GM10248 (cell line): ENCODE measurements at regions not wholly inside any gene's neighbourhood (a gene's known extent, or its start where the extent isn't known, plus 50 kb on each side); places are given as distances from the start of the nearest gene placed in this dataset.

ENCODE experiments used
- CTCF ChIA-PET: fragments of 300-600 bp; sonication (Branson Sonifier 250); formaldehyde crosslinking; extraction: SDS; loops from one replicate; lab custom pipeline; 2021; ENCODE audit warnings: antibody characterized with exemption; lab: Yijun Ruan, JAX
- POLR2A ChIA-PET: fragments of 350-650 bp; sonication (Branson Sonifier 250); formaldehyde crosslinking; extraction: SDS; loops from one replicate; lab custom pipeline; 2020; ENCODE audit warnings: antibody characterized with exemption; lab: Yijun Ruan, JAX
- DNase-seq: peaks from one replicate; pipeline ENCODE4 v3.0.0; 2012; ENCODE audit errors: extremely low spot score
- TF ChIP-seq, protein P1 (sequence below): IDR thresholded peaks from 2 replicates; pipeline ENCODE4 v1.5.1; 2012; ENCODE audit warnings: mild to moderate bottlenecking, low read depth; ENCODE audit errors: extremely low read depth, missing control alignments, control extremely low read depth

- ChIA-PET CTCF (interaction anchor here (1.1 kb wide), 1 partner anchor 145 kb away, joined by 4 read pairs; no protein-coding TSS in a partner anchor), POLR2A (no interaction called here)
- TF ChIP-seq, protein P1, sequence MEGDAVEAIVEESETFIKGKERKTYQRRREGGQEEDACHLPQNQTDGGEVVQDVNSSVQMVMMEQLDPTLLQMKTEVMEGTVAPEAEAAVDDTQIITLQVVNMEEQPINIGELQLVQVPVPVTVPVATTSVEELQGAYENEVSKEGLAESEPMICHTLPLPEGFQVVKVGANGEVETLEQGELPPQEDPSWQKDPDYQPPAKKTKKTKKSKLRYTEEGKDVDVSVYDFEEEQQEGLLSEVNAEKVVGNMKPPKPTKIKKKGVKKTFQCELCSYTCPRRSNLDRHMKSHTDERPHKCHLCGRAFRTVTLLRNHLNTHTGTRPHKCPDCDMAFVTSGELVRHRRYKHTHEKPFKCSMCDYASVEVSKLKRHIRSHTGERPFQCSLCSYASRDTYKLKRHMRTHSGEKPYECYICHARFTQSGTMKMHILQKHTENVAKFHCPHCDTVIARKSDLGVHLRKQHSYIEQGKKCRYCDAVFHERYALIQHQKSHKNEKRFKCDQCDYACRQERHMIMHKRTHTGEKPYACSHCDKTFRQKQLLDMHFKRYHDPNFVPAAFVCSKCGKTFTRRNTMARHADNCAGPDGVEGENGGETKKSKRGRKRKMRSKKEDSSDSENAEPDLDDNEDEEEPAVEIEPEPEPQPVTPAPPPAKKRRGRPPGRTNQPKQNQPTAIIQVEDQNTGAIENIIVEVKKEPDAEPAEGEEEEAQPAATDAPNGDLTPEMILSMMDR: no peak
- DNase-seq: no peak
Measured at GRCh38 chr5:39521098-39521860, 96.5 kb upstream of the DAB2 start.

DNA sequence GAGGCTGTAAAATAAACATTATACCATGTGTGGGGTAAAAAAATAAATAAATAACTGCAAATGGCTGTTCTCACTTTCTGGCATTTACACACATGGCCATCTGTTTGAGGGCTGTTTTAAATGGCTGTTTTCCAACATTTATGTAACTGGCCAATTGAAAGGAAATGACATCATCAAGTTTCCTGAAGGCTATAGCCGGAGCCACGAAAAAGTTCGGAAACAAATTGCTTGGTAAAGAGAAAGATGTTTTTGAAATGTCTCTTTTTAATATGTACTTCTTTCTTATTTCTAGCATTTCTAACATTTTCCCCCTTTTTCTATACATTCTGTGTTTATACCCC lies 95.4 kb upstream of the DAB2 start:
- CTCF ChIA-PET: interaction anchor here (1.2 kb wide), 1 partner anchor 10 kb away, joined by 4 read pairs; no protein-coding TSS in a partner anchor
- TF ChIP-seq, protein P1: no peak
- POLR2A ChIA-PET: no interaction called here
- no peak for DNase-seq

DNA sequence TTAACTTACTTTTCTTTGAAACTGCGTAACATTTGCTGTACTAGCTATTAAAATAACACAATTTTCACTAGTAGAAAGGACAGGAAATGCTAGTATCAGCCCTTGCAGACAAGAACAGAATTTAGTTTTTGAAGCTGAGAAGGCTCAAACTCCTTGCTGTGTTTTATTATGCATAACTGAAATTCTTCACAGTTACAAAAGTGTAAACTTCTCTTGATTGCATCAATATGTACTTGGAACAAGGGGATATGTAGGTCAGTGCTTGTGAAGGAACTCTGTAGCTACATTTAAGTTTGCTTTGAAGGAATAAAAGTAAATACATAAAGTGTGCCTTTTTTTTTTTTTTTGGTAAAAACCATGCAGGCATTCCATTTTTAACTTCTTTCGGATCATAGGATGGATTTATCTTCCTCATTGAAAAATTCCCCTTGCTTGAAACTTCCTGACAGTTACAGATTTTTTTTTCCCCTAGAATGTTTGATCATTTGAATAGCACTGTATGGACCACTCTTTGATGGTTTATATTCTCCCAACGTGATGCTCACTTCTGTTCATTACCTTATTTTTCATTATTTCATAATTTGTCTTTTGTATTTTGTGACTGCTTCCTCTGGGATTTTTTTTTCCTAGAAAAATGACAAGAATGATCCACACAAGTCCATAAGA lies 94.9 kb upstream of the DAB2 start:
- TF ChIP-seq, protein P1: no peak
- ChIA-PET POLR2A (no interaction called here), CTCF (interaction anchor here (0.9 to 1.2 kb wide), 4 partner anchors 11 to 46 kb away, joined by 3 to 4 read pairs (median 3); no protein-coding TSS in a partner anchor)
- no peak for DNase-seq

DNA sequence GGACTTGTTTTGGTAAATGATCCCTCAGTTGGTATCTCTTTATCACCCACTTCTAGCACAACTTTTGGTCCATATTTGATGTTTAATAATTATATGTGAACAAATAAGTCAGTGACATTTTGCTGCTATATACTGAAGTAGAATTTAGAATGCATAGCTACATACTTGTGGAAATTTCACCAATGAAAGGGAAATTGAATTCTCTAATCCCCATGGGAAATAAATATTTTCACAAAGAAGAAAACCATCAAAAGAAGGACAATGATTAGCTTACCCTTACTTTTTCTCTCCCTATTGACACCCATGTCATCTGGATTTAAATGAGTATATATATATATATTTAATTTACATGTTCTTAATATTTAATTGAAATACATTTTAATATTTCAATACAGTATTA lies 94.3 kb upstream of the DAB2 start:
- POLR2A ChIA-PET: no interaction called here
- CTCF ChIA-PET: interaction anchor here (0.9 to 1.2 kb wide), 4 partner anchors 11 to 46 kb away, joined by 3 to 4 read pairs (median 3); no protein-coding TSS in a partner anchor
- no peak for DNase-seq
- TF ChIP-seq, protein P1: no peak

GRCh38 chr5:39518516-39518915 lies 93.7 kb upstream of the DAB2 start:
- POLR2A ChIA-PET: no interaction called here
- DNase-seq: no peak
- CTCF ChIA-PET: interaction anchor here (0.9 kb wide), 1 partner anchor 29 kb away, joined by 3 read pairs; no protein-coding TSS in a partner anchor
- TF ChIP-seq, protein P1: no peak

DNA sequence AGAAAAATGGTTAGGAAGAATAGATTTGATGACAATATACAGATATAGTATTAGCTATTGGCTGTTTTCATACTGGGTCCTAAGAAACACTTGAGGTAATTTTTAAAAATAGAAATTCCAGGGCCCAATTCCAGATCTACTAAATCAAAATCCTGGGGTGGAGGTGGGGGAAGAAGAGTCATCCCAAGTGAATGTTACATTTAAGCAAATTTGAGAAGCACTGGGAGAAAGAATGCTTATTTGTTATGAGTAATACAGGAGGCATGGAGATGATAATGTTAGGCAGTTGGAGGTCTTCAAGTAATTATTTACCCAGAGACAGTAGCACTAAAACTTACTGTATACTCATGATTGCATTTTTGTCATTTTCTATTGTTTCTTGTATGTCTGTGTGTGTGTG lies 93.0 kb upstream of the DAB2 start:
- DNase-seq: no peak
- POLR2A ChIA-PET: no interaction called here
- TF ChIP-seq, protein P1: no peak
- CTCF ChIA-PET: no interaction called here
